PC-3 (cell line): ENCODE measurements at regions not wholly inside any gene's neighbourhood (a gene's known extent, or its start where the extent isn't known, plus 50 kb on each side); places are given as distances from the start of the nearest gene placed in this dataset.

Experiments
- CTCF ChIP-seq: fragments of 300-600 bp; sonication (generic); conservative IDR thresholded peaks from 2 replicates; pipeline ENCODE4 v1.5.1; 2017; ENCODE audit warnings: antibody characterized with exemption, low read depth, mild to moderate bottlenecking, low read length
- EZH2 ChIP-seq: fragments of 300-600 bp; sonication (generic); IDR thresholded peaks from one replicate; pipeline ENCODE4 v1.6.1; 2017; ENCODE audit warnings: antibody characterized with exemption, mild to moderate bottlenecking, low read length; ENCODE audit not compliant: unreplicated experiment

- no peak for TF ChIP-seq CTCF
- no peak for TF ChIP-seq EZH2
Measured at GRCh38 chr10:44262551-44263251, 122.2 kb downstream of the CXCL12 start.
